Type B pancreatic cell (in vitro differentiated cells): ENCODE measurements at regions not wholly inside any gene's neighbourhood (a gene's known extent, or its start where the extent isn't known, plus 50 kb on each side); places are given as distances from the start of the nearest gene placed in this dataset.

Source experiments
- DNase-seq: peaks from one replicate; pipeline ENCODE4 v3.0.0; 2021; ENCODE audit warnings: mixed read lengths; ENCODE audit not compliant: unreplicated experiment; ENCODE audit errors: extremely low spot score
- H3K27ac Mint-ChIP-seq: 2 replicates; pipeline ENCODE4 v1.8.0; 2021; ENCODE audit warnings: mild to moderate bottlenecking, mixed read lengths
- H3K27me3 Mint-ChIP-seq: 2 replicates; pipeline ENCODE4 v1.8.0; 2021; ENCODE audit warnings: mixed read lengths
- H3K36me3 Mint-ChIP-seq: 2 replicates; pipeline ENCODE4 v1.8.0; 2021; ENCODE audit warnings: mixed read lengths
- H3K4me1 Mint-ChIP-seq: one replicate; pipeline ENCODE4 v1.8.0; 2021; ENCODE audit warnings: mixed read lengths; ENCODE audit not compliant: unreplicated experiment
- H3K4me3 Mint-ChIP-seq: 2 replicates; pipeline ENCODE4 v1.8.0; 2021; ENCODE audit warnings: mild to moderate bottlenecking, mixed read lengths
- H3K9me3 Mint-ChIP-seq: 2 replicates; pipeline ENCODE4 v1.8.0; 2021; ENCODE audit warnings: mixed read lengths
- TF ChIP-seq, protein P1 (sequence below): fragments of 200-600 bp; sonication (generic); conservative IDR thresholded peaks from 2 replicates; pipeline ENCODE4 v1.5.0; 2021; ENCODE audit warnings: antibody characterized with exemption, mild to moderate bottlenecking

DNA sequence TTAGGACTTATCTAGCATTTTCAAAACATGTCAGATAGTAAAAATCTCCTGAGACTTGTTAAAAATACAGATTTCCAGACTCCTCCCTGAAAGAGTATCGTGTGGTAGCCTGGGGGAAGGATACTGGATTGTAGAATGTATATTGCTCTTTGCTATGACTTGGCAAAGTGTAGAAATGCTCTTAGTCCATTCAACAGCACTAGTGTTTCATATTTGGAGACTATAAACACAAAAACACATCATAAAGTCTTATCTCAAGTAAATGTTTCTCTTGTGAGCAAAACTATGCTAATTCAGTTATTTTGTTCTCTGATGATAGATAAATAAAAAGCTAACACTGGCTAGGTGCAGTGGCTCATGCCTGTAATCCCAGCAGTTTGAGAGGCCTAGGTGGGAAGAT lies 137.5 kb upstream of the PRPS1L1 start:
- H3K27ac Mint-ChIP-seq = no peak overlapping the region
- no peak for DNase-seq
- H3K36me3 Mint-ChIP-seq = no peaks in the 10 kb centered on the region
- TF ChIP-seq, protein P1, sequence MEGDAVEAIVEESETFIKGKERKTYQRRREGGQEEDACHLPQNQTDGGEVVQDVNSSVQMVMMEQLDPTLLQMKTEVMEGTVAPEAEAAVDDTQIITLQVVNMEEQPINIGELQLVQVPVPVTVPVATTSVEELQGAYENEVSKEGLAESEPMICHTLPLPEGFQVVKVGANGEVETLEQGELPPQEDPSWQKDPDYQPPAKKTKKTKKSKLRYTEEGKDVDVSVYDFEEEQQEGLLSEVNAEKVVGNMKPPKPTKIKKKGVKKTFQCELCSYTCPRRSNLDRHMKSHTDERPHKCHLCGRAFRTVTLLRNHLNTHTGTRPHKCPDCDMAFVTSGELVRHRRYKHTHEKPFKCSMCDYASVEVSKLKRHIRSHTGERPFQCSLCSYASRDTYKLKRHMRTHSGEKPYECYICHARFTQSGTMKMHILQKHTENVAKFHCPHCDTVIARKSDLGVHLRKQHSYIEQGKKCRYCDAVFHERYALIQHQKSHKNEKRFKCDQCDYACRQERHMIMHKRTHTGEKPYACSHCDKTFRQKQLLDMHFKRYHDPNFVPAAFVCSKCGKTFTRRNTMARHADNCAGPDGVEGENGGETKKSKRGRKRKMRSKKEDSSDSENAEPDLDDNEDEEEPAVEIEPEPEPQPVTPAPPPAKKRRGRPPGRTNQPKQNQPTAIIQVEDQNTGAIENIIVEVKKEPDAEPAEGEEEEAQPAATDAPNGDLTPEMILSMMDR = no peak
- H3K27me3 Mint-ChIP-seq = no peaks in the 10 kb centered on the region
- H3K9me3 Mint-ChIP-seq = no peaks in the 10 kb centered on the region
- no peak overlapping the region for H3K4me3 Mint-ChIP-seq
- H3K4me1 Mint-ChIP-seq = no peaks in the 10 kb centered on the region

GRCh38 chr7:18166002-18166401 lies 138.4 kb upstream of the PRPS1L1 start:
- TF ChIP-seq, protein P1 = no peak
- H3K4me1 Mint-ChIP-seq = no peaks in the 10 kb centered on the region
- H3K27me3 Mint-ChIP-seq = no peaks in the 10 kb centered on the region
- no peak overlapping the region for H3K27ac Mint-ChIP-seq
- no peak overlapping the region for H3K4me3 Mint-ChIP-seq
- no peak for DNase-seq
- H3K36me3 Mint-ChIP-seq = no peaks in the 10 kb centered on the region
- H3K9me3 Mint-ChIP-seq = no peaks in the 10 kb centered on the region

DNA sequence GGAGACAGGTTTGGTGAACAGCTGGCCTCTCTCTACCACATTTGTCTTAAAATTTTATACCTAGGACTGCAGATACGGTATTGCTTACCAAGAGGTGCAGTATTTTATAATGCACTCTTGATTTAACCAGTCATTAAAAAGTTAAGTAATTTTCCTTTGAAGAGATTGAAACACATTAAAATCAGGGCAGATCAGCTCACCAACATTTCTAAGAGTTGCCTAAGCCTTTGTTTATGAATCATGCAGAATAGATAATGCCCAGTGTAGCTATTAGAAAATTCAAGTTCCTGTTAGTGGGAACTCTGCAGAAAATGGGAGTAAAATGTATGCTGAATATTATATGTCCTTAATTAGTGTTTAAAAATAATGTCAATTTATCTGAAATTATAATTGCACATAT lies 140.2 kb upstream of the PRPS1L1 start:
- no peaks in the 10 kb centered on the region for H3K4me1 Mint-ChIP-seq
- TF ChIP-seq, protein P1 = no peak
- H3K27ac Mint-ChIP-seq = no peak overlapping the region
- H3K9me3 Mint-ChIP-seq = no peaks in the 10 kb centered on the region
- H3K36me3 Mint-ChIP-seq = no peaks in the 10 kb centered on the region
- H3K27me3 Mint-ChIP-seq = no peaks in the 10 kb centered on the region
- H3K4me3 Mint-ChIP-seq = no peak overlapping the region
- DNase-seq = no peak

DNA sequence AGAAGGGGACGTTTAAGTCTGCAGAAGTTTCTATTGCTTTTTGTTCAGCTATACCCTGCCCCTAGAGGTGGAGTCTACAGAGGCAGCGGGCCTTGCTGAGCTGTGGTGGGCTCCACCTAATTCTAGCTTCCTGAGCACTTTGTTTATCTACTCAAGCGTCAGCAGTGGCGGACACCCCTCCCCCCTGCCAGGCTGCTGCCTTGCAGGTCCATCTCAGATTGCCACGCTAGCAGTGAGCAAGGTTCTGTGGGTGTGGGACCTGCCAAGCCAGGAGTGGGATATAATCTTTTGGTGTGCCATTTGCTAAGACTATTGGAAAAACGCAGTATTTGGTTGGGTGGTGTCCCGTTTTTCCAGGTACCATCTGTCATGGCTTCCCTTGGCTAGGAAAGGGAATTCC lies 147.3 kb upstream of the PRPS1L1 start:
- TF ChIP-seq, protein P1 = no peak
- H3K27ac Mint-ChIP-seq = no peak overlapping the region
- no peaks in the 10 kb centered on the region for H3K4me1 Mint-ChIP-seq
- H3K9me3 Mint-ChIP-seq = no peaks in the 10 kb centered on the region
- H3K36me3 Mint-ChIP-seq = no peaks in the 10 kb centered on the region
- no peak for DNase-seq
- H3K4me3 Mint-ChIP-seq = no peak overlapping the region
- no peaks in the 10 kb centered on the region for H3K27me3 Mint-ChIP-seq

DNA sequence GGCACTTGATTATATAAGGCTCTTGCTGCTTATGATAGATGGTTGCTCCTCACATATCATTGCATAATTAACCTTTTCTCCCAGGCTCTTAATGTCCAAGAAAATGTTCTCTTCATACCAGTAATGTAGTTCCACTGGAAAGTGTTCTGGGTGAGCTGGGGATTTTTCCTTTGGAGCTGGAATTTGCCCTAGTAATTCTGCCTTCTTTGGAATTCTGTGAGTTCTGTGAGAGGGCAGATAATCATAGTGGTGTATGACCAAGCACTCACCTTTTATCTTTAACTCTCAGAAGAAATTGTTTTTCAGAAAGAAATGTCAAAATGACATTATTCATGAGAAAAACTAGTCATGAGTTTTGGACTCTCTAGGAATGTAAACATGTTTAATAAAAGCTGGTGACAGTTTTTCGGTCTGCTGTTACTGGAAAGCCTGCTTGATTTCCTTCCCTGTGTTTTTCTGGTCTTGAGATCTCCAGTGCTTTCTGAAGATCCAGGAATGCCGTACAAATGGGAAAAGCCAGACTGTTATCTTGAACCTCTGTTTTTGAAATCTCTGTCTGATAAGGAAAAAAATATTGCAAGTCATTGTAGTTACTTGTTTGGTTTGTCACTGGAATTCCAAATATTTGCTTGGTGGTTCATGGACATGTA lies 148.3 kb upstream of the PRPS1L1 start:
- Mint-ChIP-seq H3K27me3 (no peaks in the 10 kb centered on the region), H3K27ac (peak overlapping the region; percentile 57), H3K4me3 (no peak overlapping the region), H3K9me3 (no peaks in the 10 kb centered on the region), H3K36me3 (no peaks in the 10 kb centered on the region), H3K4me1 (no peaks in the 10 kb centered on the region)
- TF ChIP-seq, protein P1 = no peak
- DNase-seq = no peak
